ENCODE measurements at regions not wholly inside any gene's neighbourhood (a gene's known extent, or its start where the extent isn't known, plus 50 kb on each side); places are given as distances from the start of the nearest gene placed in this dataset.

DNA sequence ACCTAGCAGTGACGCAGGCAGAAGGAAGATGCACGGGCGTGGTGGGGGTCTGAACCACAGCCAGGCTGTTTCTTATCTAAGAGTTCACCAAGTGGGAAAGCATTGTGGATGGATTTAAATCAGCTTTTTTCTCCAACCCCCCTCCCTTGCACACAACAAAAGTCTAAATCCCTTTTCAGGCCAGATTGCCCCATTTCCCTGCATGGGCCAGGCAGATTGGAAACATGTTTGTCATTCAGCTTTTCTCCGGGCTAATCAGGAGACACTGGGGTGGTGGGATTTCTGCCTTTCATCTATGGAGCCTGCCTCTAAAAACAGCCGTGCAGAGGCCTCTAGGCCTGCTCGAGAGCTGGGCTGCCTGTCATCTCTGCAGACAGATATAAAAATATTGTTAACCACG is 166.3 kb upstream of the LEF1 start:
- DNase-seq (ENCODE audit: low spot score) (no peak), FAIRE-seq (no peak), ATAC-seq (no peak)
- 24% methylated on average over 5 of the region's 7 CpGs for WGBS (ENCODE audit: low lambda C conversion rate)
- no peak overlapping the region for H3K4me3 ChIP-seq (replicated peaks in 1 of 3; ENCODE audit: insufficient read depth in 1 of 3, low read depth in 2 of 3, low read length in 3 of 3)
- no TSS peak for BruUV-seq (replicated peaks)
- no peak for TF ChIP-seq CHD2 (IDR thresholded peaks at IDR 0.05; ENCODE audit: low read depth, low read length)
- TF ChIP-seq ZNF451 (CRISPR knock-in tag; IDR thresholded peaks at IDR 0.05), result no peak
- H3K4me1 ChIP-seq (ENCODE audit: insufficient read depth, low read length), result peaks cover 8% of the 10 kb centered on the region
- no peak overlapping the region for H3K4me2 ChIP-seq (ENCODE audit: low read depth, low read length)
- in situ Hi-C loops (cut with HindIII; ENCODE audit: extremely low pct_ligation_motif_present, low pct_unique_long_range_greater_than_20kb) (no loop called here), intact Hi-C loops (cut with micrococcal nuclease; ENCODE audit: unreplicated experiment) (no loop called here)
- no peak overlapping the region for H3K9ac ChIP-seq (ENCODE audit: insufficient read depth, low read depth, low read length)
- no peaks in the 10 kb centered on the region for H3K79me2 ChIP-seq (ENCODE audit: insufficient read depth, low read length)
- ChIA-PET CTCF (ENCODE audit: low intra/inter-chr PET ratio, low total read pairs) (no interaction called here), POLR2A (no interaction called here)
- no peaks in the 10 kb centered on the region for H4K20me1 ChIP-seq (ENCODE audit: insufficient read depth, low read length)
- no peaks in the 10 kb centered on the region for H3K9me3 ChIP-seq (ENCODE audit: low read length)
- no peaks in the 10 kb centered on the region for H3K36me3 ChIP-seq (replicated peaks in 1 of 2; ENCODE audit: control insufficient read depth in 1 of 2, insufficient read depth in 2 of 2, low read length in 2 of 2)
- H3K27ac ChIP-seq (ENCODE audit: extremely low read length, insufficient read depth, low read length), result no peak overlapping the region
- no peak overlapping the region for H2AFZ ChIP-seq (ENCODE audit: low read length)
- H3K27me3 ChIP-seq (ENCODE audit: control insufficient read depth in 1 of 2, insufficient read depth in 2 of 2, low read length in 2 of 2), result 0 out of 5 replicates have a peak, but pooled peaks cover 0 to 2% of the 10 kb centered on the region in 2 experiments

DNA sequence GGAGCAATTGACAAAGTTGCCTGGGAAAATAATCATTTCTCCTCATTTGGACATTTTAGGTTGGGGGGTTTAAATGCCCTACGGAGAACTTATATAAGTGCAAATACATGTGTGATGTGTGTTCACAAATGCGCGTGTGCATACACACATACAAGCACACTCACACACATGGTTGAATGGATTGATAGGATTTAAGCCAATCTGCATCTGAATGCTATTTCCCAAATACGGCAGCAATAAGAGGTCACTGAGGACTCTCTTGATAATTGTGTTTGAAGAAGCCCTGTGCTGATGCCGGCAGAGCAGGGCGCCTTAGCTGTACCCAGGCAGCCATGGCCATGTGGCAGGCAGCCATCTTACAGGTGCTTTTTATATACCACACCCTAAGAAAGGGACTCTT is 165.3 kb upstream of the LEF1 start:
- ATAC-seq (no peak), FAIRE-seq (no peak), DNase-seq (ENCODE audit: low spot score) (no peak)
- H2AFZ ChIP-seq (ENCODE audit: low read length), result no peak overlapping the region
- no peak overlapping the region for H3K9ac ChIP-seq (ENCODE audit: insufficient read depth, low read depth, low read length)
- BruUV-seq (replicated peaks), result no TSS peak
- H4K20me1 ChIP-seq (ENCODE audit: insufficient read depth, low read length), result no peaks in the 10 kb centered on the region
- intact Hi-C loops (cut with micrococcal nuclease; ENCODE audit: unreplicated experiment) (no loop called here), in situ Hi-C loops (cut with HindIII; ENCODE audit: extremely low pct_ligation_motif_present, low pct_unique_long_range_greater_than_20kb) (no loop called here)
- WGBS (ENCODE audit: low lambda C conversion rate), result 44% methylated on average over 6 of the region's 6 CpGs
- TF ChIP-seq, protein P1, sequence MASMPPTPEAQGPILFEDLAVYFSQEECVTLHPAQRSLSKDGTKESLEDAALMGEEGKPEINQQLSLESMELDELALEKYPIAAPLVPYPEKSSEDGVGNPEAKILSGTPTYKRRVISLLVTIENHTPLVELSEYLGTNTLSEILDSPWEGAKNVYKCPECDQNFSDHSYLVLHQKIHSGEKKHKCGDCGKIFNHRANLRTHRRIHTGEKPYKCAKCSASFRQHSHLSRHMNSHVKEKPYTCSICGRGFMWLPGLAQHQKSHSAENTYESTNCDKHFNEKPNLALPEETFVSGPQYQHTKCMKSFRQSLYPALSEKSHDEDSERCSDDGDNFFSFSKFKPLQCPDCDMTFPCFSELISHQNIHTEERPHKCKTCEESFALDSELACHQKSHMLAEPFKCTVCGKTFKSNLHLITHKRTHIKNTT (CRISPR knock-in tag; IDR thresholded peaks at IDR 0.05), result no peak
- TF ChIP-seq MYC (CRISPR knock-in tag; IDR thresholded peaks at IDR 0.05; ENCODE audit: borderline replicate concordance), result no peak
- TF ChIP-seq MBD4 (IDR thresholded peaks at IDR 0.05; ENCODE audit: borderline replicate concordance, low read length), result no peak
- TF ChIP-seq ZFP82 (CRISPR knock-in tag; IDR thresholded peaks at IDR 0.05; ENCODE audit: borderline replicate concordance), result no peak
- no peak for TF ChIP-seq KDM5B (CRISPR knock-in tag; IDR thresholded peaks at IDR 0.05; ENCODE audit: borderline replicate concordance)
- no peak for TF ChIP-seq ZNF34 (CRISPR knock-in tag; IDR thresholded peaks at IDR 0.05; ENCODE audit: borderline replicate concordance)
- TF ChIP-seq ZIK1 (CRISPR knock-in tag; IDR thresholded peaks at IDR 0.05; ENCODE audit: borderline replicate concordance, low read depth), result no peak
- no peak for TF ChIP-seq RFX1 (IDR thresholded peaks at IDR 0.05)
- TF ChIP-seq ZNF264 (CRISPR knock-in tag; IDR thresholded peaks at IDR 0.05), result no peak
- no peak for TF ChIP-seq HOXD1 (CRISPR knock-in tag; IDR thresholded peaks at IDR 0.05)
- POLR2A ChIA-PET, result no interaction called here
- CTCF ChIA-PET (ENCODE audit: low intra/inter-chr PET ratio, low total read pairs), result no interaction called here
- no peak overlapping the region for H3K4me2 ChIP-seq (ENCODE audit: low read depth, low read length)
- no peaks in the 10 kb centered on the region for H3K36me3 ChIP-seq (replicated peaks in 1 of 2; ENCODE audit: control insufficient read depth in 1 of 2, insufficient read depth in 2 of 2, low read length in 2 of 2)
- H3K4me1 ChIP-seq (ENCODE audit: insufficient read depth, low read length), result peaks cover 8% of the 10 kb centered on the region
- no peak overlapping the region for H3K4me3 ChIP-seq (replicated peaks in 1 of 3; ENCODE audit: insufficient read depth in 1 of 3, low read depth in 2 of 3, low read length in 3 of 3)
- 0 out of 5 replicates have a peak, but pooled peaks cover 0 to 2% of the 10 kb centered on the region in 2 experiments for H3K27me3 ChIP-seq (ENCODE audit: control insufficient read depth in 1 of 2, insufficient read depth in 2 of 2, low read length in 2 of 2)
- no peak overlapping the region for H3K27ac ChIP-seq (ENCODE audit: extremely low read length, insufficient read depth, low read length)
- H3K9me3 ChIP-seq (ENCODE audit: low read length), result no peaks in the 10 kb centered on the region
- H3K79me2 ChIP-seq (ENCODE audit: insufficient read depth, low read length), result no peaks in the 10 kb centered on the region
